Uterus (tissue), 3 donors: ENCODE measurements at regions not wholly inside any gene's neighbourhood (a gene's known extent, or its start where the extent isn't known, plus 50 kb on each side); places are given as distances from the start of the nearest gene placed in this dataset.

Source experiments
- DNase-seq, 2 donors: peaks; one replicate each; pipeline ENCODE4 v3.0.0-alpha.2; 2019 to 2020
- H3K27ac ChIP-seq, 2 donors: fragments of 200-600 bp; sonication (generic); 1 replicate in 1 of 2; 2 replicates in 1 of 2; pipeline ENCODE4 v1.5.1; 2016 to 2018
- H3K27me3 ChIP-seq, 2 donors: fragments of 200-600 bp; sonication (generic); one replicate each; pipeline ENCODE4 v1.5.1; 2018 to 2019; ENCODE audit warnings: control low read depth in 1 of 2
- H3K36me3 ChIP-seq, 2 donors: fragments of 200-600 bp; sonication (generic); one replicate each; pipeline ENCODE4 v1.5.1; 2019; ENCODE audit warnings: control low read depth in 1 of 2
- H3K4me1 ChIP-seq, 2 donors: fragments of 200-600 bp; sonication (generic); one replicate each; pipeline ENCODE4 v1.5.1; 2018 to 2019; ENCODE audit warnings: control low read depth in 1 of 2
- H3K4me3 ChIP-seq, 2 donors: fragments of 200-600 bp; sonication (generic); 1 replicate in 1 of 2; 2 replicates in 1 of 2; pipeline ENCODE4 v1.5.1; 2018 to 2019; ENCODE audit warnings: mild to moderate bottlenecking in 1 of 2
- H3K9me3 ChIP-seq, 2 donors: fragments of 200-600 bp; sonication (generic); one replicate each; pipeline ENCODE4 v1.5.1; 2019; ENCODE audit warnings: control low read depth in 1 of 2
- POLR2A ChIP-seq, 2 donors: fragments of 450-650 bp; IDR thresholded peaks; one replicate each; pipeline ENCODE4 v1.6.1; 2016; ENCODE audit warnings: antibody characterized with exemption in 2 of 2, mild to moderate bottlenecking in 1 of 2, moderate library complexity in 1 of 2
- intact Hi-C: fragments of 100-400 bp; cut with DNase I; formaldehyde crosslinking; loops from one replicate; pipeline ENCODE4 v1.15.1; 2023; ENCODE audit warnings: low total_unique reads
- TF ChIP-seq, protein P1 (sequence below), 4 experiments: fragments of 200-600 bp in 2 of 4; fragments of 450-650 bp in 2 of 4; sonication (generic) in 2 of 4; IDR thresholded peaks; one replicate each; pipeline ENCODE4 v1.5.1; 2016 to 2019; ENCODE audit warnings: antibody characterized with exemption in 4 of 4, mild to moderate bottlenecking in 2 of 4, moderate library complexity in 1 of 4
- donor health status: DM: yes; HTN: yes; CAD: no.

DNA sequence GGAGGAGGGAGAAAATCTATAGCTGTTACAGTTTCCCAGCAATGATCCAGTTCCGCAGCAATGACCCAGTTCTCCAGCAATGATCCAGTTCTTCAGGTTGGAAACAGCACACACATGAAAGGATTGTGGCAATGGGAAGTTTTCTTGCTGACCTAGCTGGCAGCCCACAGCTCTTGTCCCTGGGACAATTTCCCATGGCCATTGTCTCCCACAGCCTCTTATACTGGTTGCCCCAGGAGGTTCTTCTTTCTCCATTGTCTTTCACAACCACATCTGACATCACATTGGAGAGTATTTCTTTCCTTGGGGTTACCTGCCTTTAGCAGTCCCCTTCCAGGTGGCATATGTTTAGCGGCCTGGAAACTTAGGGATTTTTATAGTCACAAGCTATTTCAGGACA is 209.8 kb upstream of the PLEKHG7 start:
- no peak for TF ChIP-seq POLR2A (IDR thresholded peaks at IDR 0.05)
- TF ChIP-seq, protein P1, sequence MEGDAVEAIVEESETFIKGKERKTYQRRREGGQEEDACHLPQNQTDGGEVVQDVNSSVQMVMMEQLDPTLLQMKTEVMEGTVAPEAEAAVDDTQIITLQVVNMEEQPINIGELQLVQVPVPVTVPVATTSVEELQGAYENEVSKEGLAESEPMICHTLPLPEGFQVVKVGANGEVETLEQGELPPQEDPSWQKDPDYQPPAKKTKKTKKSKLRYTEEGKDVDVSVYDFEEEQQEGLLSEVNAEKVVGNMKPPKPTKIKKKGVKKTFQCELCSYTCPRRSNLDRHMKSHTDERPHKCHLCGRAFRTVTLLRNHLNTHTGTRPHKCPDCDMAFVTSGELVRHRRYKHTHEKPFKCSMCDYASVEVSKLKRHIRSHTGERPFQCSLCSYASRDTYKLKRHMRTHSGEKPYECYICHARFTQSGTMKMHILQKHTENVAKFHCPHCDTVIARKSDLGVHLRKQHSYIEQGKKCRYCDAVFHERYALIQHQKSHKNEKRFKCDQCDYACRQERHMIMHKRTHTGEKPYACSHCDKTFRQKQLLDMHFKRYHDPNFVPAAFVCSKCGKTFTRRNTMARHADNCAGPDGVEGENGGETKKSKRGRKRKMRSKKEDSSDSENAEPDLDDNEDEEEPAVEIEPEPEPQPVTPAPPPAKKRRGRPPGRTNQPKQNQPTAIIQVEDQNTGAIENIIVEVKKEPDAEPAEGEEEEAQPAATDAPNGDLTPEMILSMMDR (IDR thresholded peaks at IDR 0.05): no peak
- intact Hi-C loops: no loop called here

GRCh38 chr12:92492291-92492690 is 210.5 kb upstream of the PLEKHG7 start:
- intact Hi-C loops: no loop called here
- TF ChIP-seq POLR2A (IDR thresholded peaks at IDR 0.05): no peak
- TF ChIP-seq, protein P1 (IDR thresholded peaks at IDR 0.05): no peak
- no peak for DNase-seq
- no peak overlapping the region for H3K27ac ChIP-seq
- H3K4me3 ChIP-seq: no peak overlapping the region
- H3K36me3 ChIP-seq: no peaks in the 10 kb centered on the region
- H3K4me1 ChIP-seq: no peaks in the 10 kb centered on the region
- H3K9me3 ChIP-seq: no peaks in the 10 kb centered on the region
- no peaks in the 10 kb centered on the region for H3K27me3 ChIP-seq

More for the DNA sequence above, 209.8 kb upstream of the PLEKHG7 start:
- Histone ChIP-seq H3K27me3 (no peaks in the 10 kb centered on the region), H3K4me1 (no peaks in the 10 kb centered on the region), H3K36me3 (no peaks in the 10 kb centered on the region), H3K9me3 (no peaks in the 10 kb centered on the region), H3K27ac (no peak overlapping the region), H3K4me3 (no peak overlapping the region)
- DNase-seq: no peak

DNA sequence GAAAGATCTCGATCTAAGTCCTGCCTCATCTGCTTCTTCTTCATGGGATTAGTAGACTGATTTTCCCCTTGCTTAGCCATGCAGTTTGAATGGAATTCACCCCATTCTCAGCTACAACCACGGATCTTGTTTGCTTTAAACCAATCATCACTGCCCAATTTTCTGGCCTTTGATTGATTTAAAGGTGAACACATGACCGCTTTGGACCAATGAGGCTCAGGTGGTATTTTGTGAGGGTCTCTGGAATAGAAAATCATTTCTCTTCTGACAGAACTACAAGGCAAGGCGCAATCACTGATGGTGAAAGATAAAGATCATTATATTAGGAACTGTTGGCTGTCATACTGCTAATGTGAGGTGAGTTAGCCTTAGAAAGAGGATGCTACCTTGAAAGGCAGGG is 213.0 kb upstream of the PLEKHG7 start:
- no peak for TF ChIP-seq POLR2A (IDR thresholded peaks at IDR 0.05)
- TF ChIP-seq, protein P1 (IDR thresholded peaks at IDR 0.05): no peak
- Histone ChIP-seq H3K4me1 (peaks cover 0 to 3% of the 10 kb centered on the region in 2 donors), H3K9me3 (no peaks in the 10 kb centered on the region), H3K27me3 (no peaks in the 10 kb centered on the region), H3K36me3 (no peaks in the 10 kb centered on the region), H3K27ac (no peak overlapping the region), H3K4me3 (no peak overlapping the region)
- no peak for DNase-seq
- intact Hi-C loops: no loop called here

DNA sequence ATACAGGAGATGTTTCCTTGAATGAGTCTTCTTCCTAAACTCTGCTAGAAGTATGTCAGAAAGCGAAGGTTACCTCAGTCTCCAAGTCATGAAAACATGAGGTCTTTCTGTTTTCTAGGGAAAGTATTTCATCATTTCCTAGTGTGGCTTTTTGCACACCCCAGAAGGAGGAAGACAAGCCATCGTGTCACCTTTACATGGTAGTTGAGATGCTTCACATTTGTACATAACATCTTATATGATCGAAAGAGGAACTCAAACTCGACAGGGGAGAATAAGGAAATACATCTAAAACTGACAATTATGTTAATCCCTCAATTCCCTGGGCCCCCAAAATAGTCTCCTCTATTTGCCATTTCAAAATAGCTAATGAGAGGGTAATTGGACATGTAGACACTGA is 214.1 kb upstream of the PLEKHG7 start:
- TF ChIP-seq, protein P1 (IDR thresholded peaks at IDR 0.05): no peak
- TF ChIP-seq POLR2A (IDR thresholded peaks at IDR 0.05): no peak
- peaks cover 0 to 3% of the 10 kb centered on the region in 2 donors for H3K4me1 ChIP-seq
- intact Hi-C loops: no loop called here
- no peak overlapping the region for H3K4me3 ChIP-seq
- H3K36me3 ChIP-seq: no peaks in the 10 kb centered on the region
- no peak overlapping the region for H3K27ac ChIP-seq
- no peak for DNase-seq
- no peaks in the 10 kb centered on the region for H3K9me3 ChIP-seq
- no peaks in the 10 kb centered on the region for H3K27me3 ChIP-seq

GRCh38 chr12:92487138-92487485 is 215.7 kb upstream of the PLEKHG7 start:
- Histone ChIP-seq H3K27ac (peak overlapping the region in 1 of 2 donors; percentile 82), H3K4me1 (peaks cover 0 to 3% of the 10 kb centered on the region in 2 donors), H3K36me3 (no peaks in the 10 kb centered on the region), H3K9me3 (no peaks in the 10 kb centered on the region), H3K4me3 (no peak overlapping the region), H3K27me3 (no peaks in the 10 kb centered on the region)
- intact Hi-C loops: no loop called here
- no peak for TF ChIP-seq POLR2A (IDR thresholded peaks at IDR 0.05)
- DNase-seq: no peak
